Fibroblast of skin of right quadriceps (primary cell): ENCODE measurements at regions not wholly inside any gene's neighbourhood (a gene's known extent, or its start where the extent isn't known, plus 50 kb on each side); places are given as distances from the start of the nearest gene placed in this dataset.
A peak's percentile ranks its signal among the peaks of the same experiment; 100 is the strongest.

Source experiments
- DNase-seq: peaks from one replicate; pipeline ENCODE4 v3.0.0-alpha.2; 2013

- no peak for DNase-seq
Observed at GRCh38 chr7:22655781-22656180, 71.2 kb upstream of the IL6 start.

- no peak for DNase-seq
Observed at GRCh38 chr7:22654831-22655230, 72.2 kb upstream of the IL6 start.

DNA sequence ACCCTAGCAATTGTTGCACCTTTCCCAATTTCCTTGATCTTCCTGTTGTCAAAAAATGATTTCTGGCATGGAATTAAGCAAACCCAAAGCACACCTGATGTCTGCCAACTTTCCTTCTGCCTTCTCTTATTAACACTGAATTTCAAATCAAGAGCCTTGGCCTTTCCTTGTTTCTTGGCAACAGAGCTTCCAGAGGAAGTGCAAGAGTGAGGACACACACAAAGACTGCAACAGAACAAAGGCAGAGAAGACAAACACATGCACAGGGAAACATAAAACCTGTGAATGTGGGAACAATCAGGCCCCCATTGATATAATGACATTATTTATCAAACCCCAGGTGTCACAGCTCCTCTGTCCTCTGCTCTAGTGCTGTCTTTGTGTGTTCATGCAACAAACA, 73.0 kb upstream of the IL6 start:
- DNase-seq, result no peak

GRCh38 chr7:22651534-22652243, 75.3 kb upstream of the IL6 start:
- DNase-seq, result peak; percentile 76

DNA sequence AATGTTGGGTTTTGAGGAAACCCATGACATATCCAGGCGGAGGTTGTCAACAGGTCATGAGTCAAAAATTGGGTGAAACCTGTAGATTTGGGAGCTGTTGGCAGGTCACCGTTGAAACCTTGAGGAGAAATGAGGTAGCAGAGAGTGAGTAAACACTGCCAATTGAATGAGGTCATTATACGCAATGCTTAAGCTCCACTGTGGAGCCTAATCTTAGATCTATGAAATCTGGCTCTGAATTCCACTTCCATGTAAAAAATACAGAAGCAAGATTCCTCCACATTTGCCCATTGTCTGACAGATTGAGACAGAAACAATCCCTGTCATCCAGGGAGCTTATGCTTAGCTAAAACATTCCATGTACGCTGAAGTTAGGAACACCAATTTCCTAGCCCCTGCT, 76.0 kb upstream of the IL6 start:
- no peak for DNase-seq

- no peak for DNase-seq
Observed at GRCh38 chr7:22649686-22650085, 77.3 kb upstream of the IL6 start.

DNA sequence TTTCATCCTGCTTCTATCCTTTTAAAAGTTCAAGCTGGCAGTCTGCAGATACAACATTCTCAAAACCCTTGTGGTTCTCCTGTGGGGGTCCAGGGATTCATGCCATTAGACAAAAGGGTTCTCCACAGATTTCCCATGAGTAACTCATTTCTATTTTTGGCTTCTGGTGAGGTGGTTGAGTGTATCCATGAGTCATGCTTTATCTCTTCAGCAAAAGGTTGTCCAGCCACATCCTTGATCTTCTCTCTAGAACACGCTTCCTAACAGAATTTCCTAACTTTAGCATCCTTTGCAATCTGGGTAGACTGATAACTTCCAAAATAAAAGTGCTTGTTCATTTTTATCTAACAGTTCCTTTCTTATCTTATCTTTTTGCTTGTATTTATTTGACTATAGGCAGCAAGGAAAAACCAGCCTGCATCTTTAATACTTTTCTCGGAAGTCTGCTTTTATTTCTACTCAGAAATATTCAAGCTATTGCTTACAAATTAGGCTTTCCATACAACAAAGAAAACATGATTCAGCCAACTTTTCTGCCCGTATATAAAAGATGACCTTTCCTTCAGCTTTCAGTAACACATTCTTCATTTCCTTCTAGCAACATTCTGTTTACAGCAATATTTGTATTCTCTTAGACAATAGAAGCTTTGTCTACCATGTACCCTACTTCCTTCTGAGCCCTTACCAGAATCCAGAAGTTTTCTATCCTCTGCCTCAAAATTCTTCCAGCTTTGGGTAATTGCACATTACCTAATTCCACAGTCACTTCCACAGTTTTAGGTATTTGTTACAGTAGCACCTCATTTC, 79.3 kb upstream of the IL6 start:
- peak; percentile 91 for DNase-seq

GRCh38 chr7:22645418-22646181, 81.4 kb upstream of the IL6 start:
- DNase-seq, result no peak

DNA sequence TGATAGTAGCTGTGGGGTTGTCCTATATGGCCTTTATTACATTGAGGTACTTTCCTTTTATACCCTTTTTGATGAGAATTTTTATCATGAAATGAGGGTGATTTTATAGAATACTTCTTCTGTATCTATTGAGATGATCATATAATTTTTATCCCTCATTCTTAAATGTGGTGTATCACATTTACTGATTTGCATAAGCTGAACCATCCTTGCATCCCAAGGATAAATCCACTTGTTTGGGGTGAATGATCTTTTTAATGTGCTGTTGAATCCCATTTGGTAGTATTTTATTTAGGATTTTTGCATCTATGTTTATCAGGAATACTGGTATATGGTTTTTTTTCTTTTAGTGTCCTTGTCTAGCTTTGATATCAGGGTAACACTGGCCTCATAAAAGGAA, 84.5 kb upstream of the IL6 start:
- DNase-seq, result no peak

DNA sequence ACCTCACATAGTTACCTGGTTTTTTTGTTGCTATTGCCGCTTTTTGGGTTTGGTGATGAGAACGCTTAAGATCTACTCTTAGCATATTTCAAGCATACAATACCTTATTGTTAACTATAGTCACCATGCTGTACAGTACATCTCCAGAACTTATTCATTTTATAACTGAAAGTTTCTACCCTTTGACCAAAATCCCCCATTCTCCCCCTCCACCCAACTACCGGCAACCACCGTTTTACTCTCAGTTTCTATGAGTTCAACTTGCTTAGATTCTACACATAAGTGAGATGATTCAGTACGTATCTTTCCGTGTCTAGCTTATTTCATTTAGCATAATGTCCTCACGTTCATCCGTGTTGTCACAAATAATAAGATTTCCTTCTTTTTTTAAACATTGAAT, 86.7 kb upstream of the IL6 start:
- DNase-seq, result no peak

GRCh38 chr7:22639396-22639795, 87.6 kb upstream of the IL6 start:
- DNase-seq, result no peak

GRCh38 chr7:22635349-22635748, 91.7 kb upstream of the IL6 start:
- DNase-seq, result no peak

DNA sequence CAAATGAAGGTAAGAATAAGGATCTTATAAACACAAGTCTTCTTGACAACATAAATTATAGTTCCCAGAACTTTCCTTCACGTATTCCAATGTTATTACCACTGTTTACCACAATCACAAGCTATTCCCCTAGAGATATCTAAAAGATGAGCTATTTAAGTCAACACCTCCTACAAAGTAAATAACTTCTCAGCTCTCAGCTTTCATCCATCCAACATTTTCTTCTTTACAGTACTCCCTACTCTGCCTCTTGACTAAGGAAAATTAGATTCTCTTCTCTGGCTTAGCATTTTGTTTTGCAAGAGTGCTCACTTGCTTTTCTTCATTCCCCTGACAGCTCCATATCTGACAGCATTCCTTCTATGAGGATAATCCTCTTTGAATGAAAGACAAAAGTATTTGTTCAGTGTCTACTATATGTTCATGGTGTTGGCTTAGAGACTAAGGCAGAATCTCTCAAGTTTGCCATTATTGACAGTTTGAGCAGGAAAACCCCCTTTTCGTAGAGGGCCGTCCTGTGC, 93.0 kb upstream of the IL6 start:
- DNase-seq, result peak; percentile 37

DNA sequence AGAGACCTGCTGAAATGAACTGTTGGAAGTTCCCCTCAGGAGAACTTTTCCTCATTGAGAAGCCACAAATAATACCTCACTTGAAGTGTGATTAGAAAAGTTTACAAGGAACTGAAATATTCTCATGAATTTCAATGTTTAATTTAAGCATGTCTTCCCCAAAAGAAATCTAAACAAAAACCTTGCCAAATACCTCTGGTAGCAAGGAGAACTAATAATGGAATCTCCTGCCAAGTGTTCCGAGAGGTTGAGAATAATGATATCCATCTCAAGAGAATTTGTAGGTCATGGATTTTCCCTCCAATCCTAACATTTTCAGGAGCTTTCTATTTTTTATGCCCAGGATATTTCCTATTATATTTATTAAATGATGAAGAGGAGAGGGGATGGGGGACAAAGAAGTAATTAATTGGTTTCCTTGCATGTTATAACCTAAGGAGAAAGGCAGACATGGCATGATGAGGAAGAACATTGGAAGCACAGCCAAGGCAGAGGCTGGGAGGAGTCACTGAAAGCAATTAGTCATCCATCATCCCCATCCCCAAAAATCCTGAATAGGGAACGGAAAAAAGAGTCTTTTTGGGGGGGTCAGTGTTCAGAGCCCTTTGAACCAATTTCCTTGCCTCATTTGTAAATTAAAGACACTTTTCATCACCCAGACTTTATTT, 93.6 kb upstream of the IL6 start:
- no peak for DNase-seq

DNA sequence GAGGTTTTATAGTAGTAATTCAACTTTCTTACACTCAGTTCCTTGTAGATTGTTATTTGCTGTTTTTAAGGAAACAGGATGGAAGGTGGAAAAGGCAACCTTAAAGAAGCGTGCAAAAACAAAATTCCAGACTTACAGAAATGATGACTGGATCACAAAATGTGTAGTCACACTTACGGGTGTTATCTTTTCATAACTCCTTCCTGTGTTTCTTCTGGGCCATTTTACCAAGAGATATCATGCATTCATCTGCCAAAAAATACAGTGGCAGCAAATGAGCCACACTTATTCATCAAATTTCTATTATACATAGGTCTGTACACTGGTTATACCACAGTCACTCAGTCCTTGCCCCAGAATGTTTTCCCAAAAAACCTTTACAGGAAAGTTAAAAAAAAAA, 94.3 kb upstream of the IL6 start:
- DNase-seq, result no peak

GRCh38 chr7:22631730-22632129, 95.3 kb upstream of the IL6 start:
- no peak for DNase-seq

DNA sequence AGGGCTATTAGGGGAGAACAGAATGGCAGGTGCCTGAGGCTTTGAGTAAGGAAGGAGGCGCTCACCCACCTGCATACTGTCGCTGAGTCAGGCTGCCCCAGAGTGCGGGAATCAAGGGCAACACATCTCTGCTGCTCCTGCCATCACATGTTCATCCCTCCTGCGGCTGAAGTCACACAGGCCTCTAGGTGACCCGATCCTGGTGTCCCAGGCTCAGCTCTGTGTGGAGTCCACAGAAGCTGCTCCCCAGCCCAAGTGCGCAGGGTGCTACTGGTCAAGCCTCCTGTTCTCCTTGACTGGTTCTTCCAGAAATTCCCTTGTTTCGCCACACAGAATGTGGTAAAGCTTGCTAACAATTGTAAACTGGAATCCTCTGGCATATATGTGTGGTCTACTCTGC, 96.9 kb upstream of the IL6 start:
- no peak for DNase-seq

DNA sequence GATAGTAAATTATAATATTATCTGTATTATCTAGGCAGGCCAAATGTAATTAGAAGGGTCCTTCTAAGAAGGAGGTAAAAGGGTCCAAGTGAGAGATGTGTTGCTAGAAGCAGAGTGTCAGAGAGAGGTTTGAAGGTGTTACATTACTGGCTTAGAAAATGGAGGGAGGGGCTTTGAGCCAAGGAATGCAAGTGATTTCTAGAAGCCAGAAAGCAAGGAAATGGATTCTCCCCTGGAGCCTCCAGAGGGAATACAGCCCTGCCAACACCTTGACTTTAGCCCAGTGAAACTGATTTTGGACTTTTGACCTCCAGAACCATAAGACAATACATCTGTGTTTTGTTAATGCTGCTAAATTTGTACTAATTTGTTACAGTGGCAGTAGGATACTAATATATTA, 97.9 kb upstream of the IL6 start:
- no peak for DNase-seq

DNA sequence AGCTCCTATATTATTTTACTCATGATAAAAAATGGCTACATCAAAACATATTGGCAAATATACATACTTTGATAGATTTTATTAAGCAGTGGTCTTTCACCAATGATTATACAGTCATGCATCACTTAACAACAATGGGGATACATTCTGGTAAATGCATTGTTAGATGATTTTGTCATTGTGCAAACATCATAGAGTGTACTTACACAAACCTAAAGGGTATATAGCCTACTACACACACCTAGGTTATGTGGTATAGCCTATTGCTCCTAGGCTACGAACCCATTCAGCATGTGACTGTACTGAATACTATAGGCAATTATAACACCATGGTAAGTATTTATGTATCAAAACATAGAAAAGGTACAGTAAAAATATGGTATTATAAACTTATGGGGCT, 98.9 kb upstream of the IL6 start:
- no peak for DNase-seq

- DNase-seq, result peak; percentile 91
Observed at GRCh38 chr7:22627136-22627535, 99.9 kb upstream of the IL6 start.

GRCh38 chr7:22625251-22625650, 101.7 kb upstream of the IL6 start:
- no peak for DNase-seq

DNA sequence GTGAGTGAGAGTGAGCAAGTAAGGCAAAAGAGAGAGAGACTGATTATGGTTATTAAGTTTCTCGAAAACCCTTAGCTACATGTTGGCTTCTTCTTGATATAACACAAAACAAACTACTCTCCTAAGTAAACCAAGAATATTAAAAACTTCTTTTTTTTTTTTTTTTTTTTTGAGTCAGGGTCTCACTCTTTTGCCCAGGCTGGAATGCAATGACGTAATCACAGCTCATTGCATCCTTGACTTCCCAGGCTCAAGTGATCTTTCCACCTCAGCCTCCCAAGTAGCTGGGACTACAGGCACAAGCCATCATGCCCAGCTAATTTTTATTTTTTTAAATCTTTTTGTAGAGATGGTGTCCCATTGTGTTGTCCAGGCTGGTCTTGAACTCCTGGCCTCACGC, 102.2 kb upstream of the IL6 start:
- no peak for DNase-seq
